HL-60 (cell line): ENCODE measurements at regions not wholly inside any gene's neighbourhood (a gene's known extent, or its start where the extent isn't known, plus 50 kb on each side); places are given as distances from the start of the nearest gene placed in this dataset.

Experiments used
- CTCF ChIP-seq: IDR thresholded peaks from one replicate; pipeline ENCODE4 v1.5.1; 2011; ENCODE audit warnings: low read length, control low read depth, inconsistent platforms; ENCODE audit not compliant: insufficient read depth
- POLR2AphosphoS5 ChIP-seq: IDR thresholded peaks from 2 replicates; pipeline ENCODE4 v1.6.1; 2012; ENCODE audit warnings: low read depth
- REST ChIP-seq: IDR thresholded peaks from 2 replicates; pipeline ENCODE4 v1.6.1; 2012; ENCODE audit warnings: low read depth; ENCODE audit not compliant: insufficient replicate concordance
- SPI1 ChIP-seq: IDR thresholded peaks from 2 replicates; pipeline ENCODE4 v1.6.1; 2012; ENCODE audit warnings: low read depth, mild to moderate bottlenecking, borderline replicate concordance

GRCh38 chr9:109963079-109963478 is 183.1 kb downstream of the PALM2AKAP2 start:
- TF ChIP-seq CTCF (no peak), REST (no peak), SPI1 (no peak), POLR2AphosphoS5 (no peak)
